SK-N-SH treated with all-trans-retinoic acid at 6 μM for 48 hours (cell line): ENCODE measurements at regions not wholly inside any gene's neighbourhood (a gene's known extent, or its start where the extent isn't known, plus 50 kb on each side); places are given as distances from the start of the nearest gene placed in this dataset.

ENCODE experiments used
- ATAC-seq: fragments of 200-7000 bp; cut with Tn5 transposase; 3 replicates; pipeline ENCODE4 v1.9.1; 2020; ENCODE audit warnings: mild to moderate bottlenecking, moderate library complexity
- ARNTL ChIP-seq: fragments of 450-650 bp; formaldehyde crosslinking; IDR thresholded peaks from 2 replicates; pipeline ENCODE4 v1.5.0; 2020; ENCODE audit warnings: low read depth, mild to moderate bottlenecking, moderate library complexity, borderline replicate concordance
- BACH2 ChIP-seq: fragments of 250-450 bp; sonication (Bioruptor Pico); IDR thresholded peaks from 2 replicates; pipeline ENCODE4 v1.9.0; 2021; ENCODE audit warnings: mild to moderate bottlenecking, borderline replicate concordance
- CSDC2 ChIP-seq: fragments of 250-450 bp; sonication (Bioruptor Pico); IDR thresholded peaks from 2 replicates; pipeline ENCODE4 v1.5.0; 2020; ENCODE audit warnings: mild to moderate bottlenecking, moderate library complexity
- ESRRG ChIP-seq: fragments of 250-450 bp; sonication (Bioruptor Pico); IDR thresholded peaks from 2 replicates; pipeline ENCODE4 v1.6.1; 2021; ENCODE audit warnings: mild to moderate bottlenecking
- GLIS3 ChIP-seq: fragments of 250-450 bp; sonication (Bioruptor Pico); IDR thresholded peaks from 2 replicates; pipeline ENCODE4 v1.5.0; 2020; ENCODE audit warnings: mild to moderate bottlenecking, moderate library complexity
- ISL1 ChIP-seq: fragments of 250-450 bp; sonication (Bioruptor Pico); IDR thresholded peaks from 2 replicates; pipeline ENCODE4 v2.1.2; 2022; ENCODE audit warnings: mild to moderate bottlenecking, moderate library complexity
- PPARA ChIP-seq: fragments of 250-450 bp; sonication (Bioruptor Pico); IDR thresholded peaks from 2 replicates; pipeline ENCODE4 v1.5.0; 2020; ENCODE audit warnings: mild to moderate bottlenecking, borderline replicate concordance
- RARB ChIP-seq: fragments of 250-450 bp; sonication (Bioruptor Pico); IDR thresholded peaks from 2 replicates; pipeline ENCODE4 v1.8.0; 2021; ENCODE audit warnings: mild to moderate bottlenecking, moderate library complexity
- SNAI2 ChIP-seq: fragments of 250-450 bp; sonication (Bioruptor Pico); IDR thresholded peaks from 2 replicates; pipeline ENCODE4 v1.5.0; 2020; ENCODE audit warnings: mild to moderate bottlenecking, moderate library complexity
- TCF4 ChIP-seq: fragments of 250-450 bp; sonication (Bioruptor Pico); IDR thresholded peaks from 2 replicates; pipeline ENCODE4 v1.8.0; 2021; ENCODE audit warnings: mild to moderate bottlenecking, moderate library complexity, borderline replicate concordance
- TOX ChIP-seq: fragments of 250-450 bp; sonication (Bioruptor Pico); IDR thresholded peaks from 2 replicates; pipeline ENCODE4 v1.8.0; 2021; ENCODE audit warnings: mild to moderate bottlenecking, moderate library complexity, borderline replicate concordance
- ZC3H10 ChIP-seq: fragments of 250-450 bp; sonication (Bioruptor Pico); IDR thresholded peaks from 2 replicates; pipeline ENCODE4 v1.5.1; 2021; ENCODE audit warnings: mild to moderate bottlenecking, moderate library complexity
- ZFP3 ChIP-seq: fragments of 250-450 bp; sonication (Bioruptor Pico); IDR thresholded peaks from 2 replicates; pipeline ENCODE4 v1.5.0; 2020; ENCODE audit warnings: mild to moderate bottlenecking, moderate library complexity
- ZFP30 ChIP-seq: fragments of 450-650 bp; formaldehyde crosslinking; IDR thresholded peaks from 2 replicates; pipeline ENCODE4 v1.5.0; 2022; ENCODE audit warnings: mild to moderate bottlenecking, moderate library complexity
- ZNF565 ChIP-seq: fragments of 450-650 bp; formaldehyde crosslinking; conservative IDR thresholded peaks from 2 replicates; pipeline ENCODE4 v1.5.0; 2020; ENCODE audit warnings: low read depth, mild to moderate bottlenecking, moderate library complexity
- ZNF70 ChIP-seq: fragments of 450-650 bp; formaldehyde crosslinking; IDR thresholded peaks from 2 replicates; pipeline ENCODE4 v1.5.0; 2020; ENCODE audit warnings: mild to moderate bottlenecking, moderate library complexity
- TF ChIP-seq, protein P1 (sequence below): fragments of 250-450 bp; sonication (Bioruptor Pico); IDR thresholded peaks from 2 replicates; pipeline ENCODE4 v1.5.1; 2021; ENCODE audit warnings: mild to moderate bottlenecking, moderate library complexity
- TF ChIP-seq, protein P2 (sequence below): fragments of 250-450 bp; sonication (Bioruptor Pico); IDR thresholded peaks from 2 replicates; pipeline ENCODE4 v1.5.1; 2020; ENCODE audit warnings: low read depth, mild to moderate bottlenecking, moderate library complexity
- TF ChIP-seq, protein P3 (sequence below): fragments of 250-450 bp; sonication (Bioruptor Pico); IDR thresholded peaks from 2 replicates; pipeline ENCODE4 v1.8.0; 2021; ENCODE audit warnings: low read depth, mild to moderate bottlenecking, moderate library complexity, borderline replicate concordance
- TF ChIP-seq, protein P4 (sequence below): fragments of 250-450 bp; sonication (Bioruptor Pico); IDR thresholded peaks from 2 replicates; pipeline ENCODE4 v1.8.0; 2020; ENCODE audit warnings: mild to moderate bottlenecking, moderate library complexity, borderline replicate concordance

DNA sequence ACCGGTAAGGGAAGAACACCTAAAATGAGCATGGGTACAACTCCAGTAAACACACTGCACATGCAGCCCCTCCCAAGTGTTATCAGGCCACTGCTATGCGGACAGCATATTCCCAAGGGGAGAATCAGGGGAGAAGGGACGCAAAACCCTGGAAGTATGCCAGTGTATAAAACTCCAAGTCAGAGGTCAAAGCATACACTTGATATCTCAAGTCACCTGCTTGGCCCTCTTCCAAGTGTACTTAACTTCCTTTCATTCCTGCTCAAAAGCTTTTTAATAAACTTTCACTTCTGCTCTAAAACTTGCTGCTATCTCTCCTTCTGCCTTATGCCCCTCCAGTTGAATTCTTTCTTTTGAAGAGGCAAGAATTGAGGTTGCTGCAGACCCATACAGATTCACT lies 408.1 kb downstream of the HTR1A start:
- no peak for ATAC-seq
- TF ChIP-seq, protein P1, sequence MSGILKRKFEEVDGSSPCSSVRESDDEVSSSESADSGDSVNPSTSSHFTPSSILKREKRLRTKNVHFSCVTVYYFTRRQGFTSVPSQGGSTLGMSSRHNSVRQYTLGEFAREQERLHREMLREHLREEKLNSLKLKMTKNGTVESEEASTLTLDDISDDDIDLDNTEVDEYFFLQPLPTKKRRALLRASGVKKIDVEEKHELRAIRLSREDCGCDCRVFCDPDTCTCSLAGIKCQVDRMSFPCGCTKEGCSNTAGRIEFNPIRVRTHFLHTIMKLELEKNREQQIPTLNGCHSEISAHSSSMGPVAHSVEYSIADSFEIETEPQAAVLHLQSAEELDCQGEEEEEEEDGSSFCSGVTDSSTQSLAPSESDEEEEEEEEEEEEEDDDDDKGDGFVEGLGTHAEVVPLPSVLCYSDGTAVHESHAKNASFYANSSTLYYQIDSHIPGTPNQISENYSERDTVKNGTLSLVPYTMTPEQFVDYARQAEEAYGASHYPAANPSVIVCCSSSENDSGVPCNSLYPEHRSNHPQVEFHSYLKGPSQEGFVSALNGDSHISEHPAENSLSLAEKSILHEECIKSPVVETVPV = no peak
- no peak for TF ChIP-seq RARB
- TF ChIP-seq, all 23 proteins: peak for 0

DNA sequence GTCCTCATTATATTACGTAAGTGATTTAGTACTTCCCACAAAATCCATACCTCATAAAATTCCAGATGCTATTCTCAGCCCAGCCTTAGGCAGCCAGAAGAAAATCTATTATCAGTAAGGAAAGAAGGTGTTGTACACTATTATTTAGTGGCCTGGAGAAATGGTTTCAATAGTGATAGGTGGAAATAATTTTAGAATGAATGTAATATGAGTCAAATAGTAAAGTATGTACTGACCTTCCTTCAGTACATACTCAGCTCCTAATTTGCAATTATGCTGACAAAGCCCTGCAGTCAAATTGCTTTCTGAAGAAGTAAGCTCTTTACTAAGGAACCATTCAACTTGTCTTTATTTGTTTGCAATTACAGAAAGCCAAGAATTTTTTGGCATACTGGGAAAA lies 409.2 kb downstream of the HTR1A start:
- no peak for ATAC-seq
- TF ChIP-seq TOX = no peak
- TF ChIP-seq ZC3H10 (CRISPR knock-in tag) = no peak
- TF ChIP-seq, all 23 proteins: peak for 0

DNA sequence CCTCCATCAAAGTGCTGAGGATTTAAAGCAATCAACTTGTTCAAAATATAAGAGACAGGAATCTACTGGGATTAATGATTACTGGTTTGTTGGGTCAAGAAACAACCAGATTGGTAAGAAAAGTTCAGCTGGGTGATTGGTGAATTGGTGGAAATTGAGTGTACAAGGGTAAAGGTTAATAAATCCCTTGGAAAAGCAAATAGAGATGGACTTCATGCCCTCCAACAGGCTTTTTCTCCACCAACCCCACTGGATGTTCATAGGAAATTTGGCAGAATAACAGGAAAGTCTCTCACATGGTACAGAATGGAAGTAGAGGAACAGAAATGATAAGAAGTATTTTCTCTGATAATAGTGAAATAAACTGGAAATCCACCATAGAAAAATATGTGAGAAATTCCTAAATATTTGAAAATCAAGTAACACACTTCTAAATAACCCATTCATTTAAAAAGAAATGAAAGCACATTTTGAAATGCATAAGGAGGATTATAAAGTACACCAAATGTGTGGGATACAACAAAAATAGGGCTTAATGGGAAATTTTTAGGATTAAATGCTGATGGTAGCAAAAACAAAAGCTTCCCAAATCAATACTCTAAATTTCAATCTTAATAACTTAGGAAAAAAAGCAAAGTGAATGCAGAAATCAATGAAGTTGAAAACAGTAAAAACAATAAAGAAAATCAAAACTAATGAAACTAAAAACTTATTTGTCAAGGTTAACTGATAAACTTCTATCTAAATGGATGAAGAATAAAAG lies 426.2 kb downstream of the HTR1A start:
- no peak for TF ChIP-seq CSDC2 (CRISPR knock-in tag)
- no peak for TF ChIP-seq ARNTL (CRISPR knock-in tag)
- no peak for TF ChIP-seq RARB
- no peak for TF ChIP-seq PPARA
- TF ChIP-seq GLIS3 = no peak
- TF ChIP-seq BACH2 = no peak
- TF ChIP-seq ISL1 (CRISPR knock-in tag) = no peak
- TF ChIP-seq, protein P1 = no peak
- no peak for TF ChIP-seq SNAI2 (CRISPR knock-in tag)
- no peak for TF ChIP-seq TOX
- no peak for TF ChIP-seq TCF4 (CRISPR knock-in tag)
- ATAC-seq = no peak

DNA sequence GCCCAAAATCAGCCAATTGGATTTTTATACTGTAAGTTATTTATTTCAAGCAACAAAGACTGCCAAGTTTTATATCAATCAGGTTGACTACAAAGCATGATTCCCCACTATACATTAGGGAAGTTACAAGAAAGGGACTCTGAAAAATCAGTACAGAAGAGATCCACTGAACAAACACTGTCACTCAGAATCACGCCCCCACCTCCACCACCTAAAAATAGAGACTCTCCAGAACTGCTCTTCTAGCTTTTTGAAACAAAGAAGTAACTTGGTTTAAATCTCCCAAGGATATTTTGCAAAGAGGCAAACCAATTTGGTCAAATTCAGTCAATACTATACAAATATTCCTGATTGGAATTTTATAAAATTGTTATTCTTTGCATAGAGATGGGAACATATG lies 438.0 kb downstream of the HTR1A start:
- no peak for ATAC-seq
- TF ChIP-seq, protein P2, sequence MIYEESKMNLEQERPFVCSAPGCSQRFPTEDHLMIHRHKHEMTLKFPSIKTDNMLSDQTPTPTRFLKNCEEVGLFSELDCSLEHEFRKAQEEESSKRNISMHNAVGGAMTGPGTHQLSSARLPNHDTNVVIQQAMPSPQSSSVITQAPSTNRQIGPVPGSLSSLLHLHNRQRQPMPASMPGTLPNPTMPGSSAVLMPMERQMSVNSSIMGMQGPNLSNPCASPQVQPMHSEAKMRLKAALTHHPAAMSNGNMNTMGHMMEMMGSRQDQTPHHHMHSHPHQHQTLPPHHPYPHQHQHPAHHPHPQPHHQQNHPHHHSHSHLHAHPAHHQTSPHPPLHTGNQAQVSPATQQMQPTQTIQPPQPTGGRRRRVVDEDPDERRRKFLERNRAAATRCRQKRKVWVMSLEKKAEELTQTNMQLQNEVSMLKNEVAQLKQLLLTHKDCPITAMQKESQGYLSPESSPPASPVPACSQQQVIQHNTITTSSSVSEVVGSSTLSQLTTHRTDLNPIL (CRISPR knock-in tag) = no peak
- TF ChIP-seq ZC3H10 (CRISPR knock-in tag) = no peak
- no peak for TF ChIP-seq TOX
- TF ChIP-seq BACH2 = no peak
- TF ChIP-seq SNAI2 (CRISPR knock-in tag) = no peak
- TF ChIP-seq TCF4 (CRISPR knock-in tag) = no peak
- TF ChIP-seq CSDC2 (CRISPR knock-in tag) = no peak
- TF ChIP-seq, protein P3, sequence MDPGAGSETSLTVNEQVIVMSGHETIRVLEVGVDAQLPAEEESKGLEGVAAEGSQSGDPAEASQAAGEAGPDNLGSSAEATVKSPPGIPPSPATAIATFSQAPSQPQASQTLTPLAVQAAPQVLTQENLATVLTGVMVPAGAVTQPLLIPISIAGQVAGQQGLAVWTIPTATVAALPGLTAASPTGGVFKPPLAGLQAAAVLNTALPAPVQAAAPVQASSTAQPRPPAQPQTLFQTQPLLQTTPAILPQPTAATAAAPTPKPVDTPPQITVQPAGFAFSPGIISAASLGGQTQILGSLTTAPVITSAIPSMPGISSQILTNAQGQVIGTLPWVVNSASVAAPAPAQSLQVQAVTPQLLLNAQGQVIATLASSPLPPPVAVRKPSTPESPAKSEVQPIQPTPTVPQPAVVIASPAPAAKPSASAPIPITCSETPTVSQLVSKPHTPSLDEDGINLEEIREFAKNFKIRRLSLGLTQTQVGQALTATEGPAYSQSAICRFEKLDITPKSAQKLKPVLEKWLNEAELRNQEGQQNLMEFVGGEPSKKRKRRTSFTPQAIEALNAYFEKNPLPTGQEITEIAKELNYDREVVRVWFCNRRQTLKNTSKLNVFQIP = no peak
- TF ChIP-seq RARB = no peak
- TF ChIP-seq, protein P1 = no peak
- no peak for TF ChIP-seq ISL1 (CRISPR knock-in tag)
- TF ChIP-seq ZNF70 (CRISPR knock-in tag) = no peak
- no peak for TF ChIP-seq ESRRG
- TF ChIP-seq GLIS3 = no peak
- TF ChIP-seq, protein P4, sequence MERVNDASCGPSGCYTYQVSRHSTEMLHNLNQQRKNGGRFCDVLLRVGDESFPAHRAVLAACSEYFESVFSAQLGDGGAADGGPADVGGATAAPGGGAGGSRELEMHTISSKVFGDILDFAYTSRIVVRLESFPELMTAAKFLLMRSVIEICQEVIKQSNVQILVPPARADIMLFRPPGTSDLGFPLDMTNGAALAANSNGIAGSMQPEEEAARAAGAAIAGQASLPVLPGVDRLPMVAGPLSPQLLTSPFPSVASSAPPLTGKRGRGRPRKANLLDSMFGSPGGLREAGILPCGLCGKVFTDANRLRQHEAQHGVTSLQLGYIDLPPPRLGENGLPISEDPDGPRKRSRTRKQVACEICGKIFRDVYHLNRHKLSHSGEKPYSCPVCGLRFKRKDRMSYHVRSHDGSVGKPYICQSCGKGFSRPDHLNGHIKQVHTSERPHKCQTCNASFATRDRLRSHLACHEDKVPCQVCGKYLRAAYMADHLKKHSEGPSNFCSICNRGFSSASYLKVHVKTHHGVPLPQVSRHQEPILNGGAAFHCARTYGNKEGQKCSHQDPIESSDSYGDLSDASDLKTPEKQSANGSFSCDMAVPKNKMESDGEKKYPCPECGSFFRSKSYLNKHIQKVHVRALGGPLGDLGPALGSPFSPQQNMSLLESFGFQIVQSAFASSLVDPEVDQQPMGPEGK (CRISPR knock-in tag) = no peak
- no peak for TF ChIP-seq ZFP3 (CRISPR knock-in tag)
- TF ChIP-seq ZFP30 (CRISPR knock-in tag) = no peak
- no peak for TF ChIP-seq ZNF565 (CRISPR knock-in tag)
